Testis (tissue), 2 donors: ENCODE measurements at regions not wholly inside any gene's neighbourhood (a gene's known extent, or its start where the extent isn't known, plus 50 kb on each side); places are given as distances from the start of the nearest gene placed in this dataset.

Experiments
- CTCF ChIP-seq, 3 experiments: fragments of 450-650 bp in 2 of 3; fragments of 200-600 bp in 1 of 3; sonication (generic) in 1 of 3; IDR thresholded peaks; one replicate each; pipeline ENCODE4 v1.5.1; 2016 to 2019; ENCODE audit warnings: antibody characterized with exemption in 3 of 3, mild to moderate bottlenecking in 2 of 3, moderate library complexity in 1 of 3
- POLR2A ChIP-seq: fragments of 450-650 bp; IDR thresholded peaks from one replicate; pipeline ENCODE4 v1.6.1; 2017; ENCODE audit warnings: antibody characterized with exemption, mild to moderate bottlenecking, moderate library complexity

GRCh38 chr17:14474591-14474990 lies 173.7 kb downstream of the HS3ST3B1 start:
- no peak for TF ChIP-seq CTCF (IDR thresholded peaks at IDR 0.05)
- TF ChIP-seq POLR2A, result no peak
